ENCODE measurements at regions not wholly inside any gene's neighbourhood (a gene's known extent, or its start where the extent isn't known, plus 50 kb on each side); places are given as distances from the start of the nearest gene placed in this dataset.

- Histone ChIP-seq H3K4me3 (ENCODE audit: low read length) (no peak overlapping the region), H3K79me2 (ENCODE audit: low read length) (no peaks in the 10 kb centered on the region), H3K4me2 (ENCODE audit: low read depth, low read length) (no peak overlapping the region), H4K20me1 (ENCODE audit: insufficient read depth, low read length) (no peaks in the 10 kb centered on the region), H3K27me3 (replicated peaks; ENCODE audit: insufficient read depth, low read length) (peaks cover 100% of the 10 kb centered on the region), H3K27ac (ENCODE audit: low read length) (no peak overlapping the region), H2AFZ (ENCODE audit: low read length) (no peak overlapping the region), H3K4me1 (ENCODE audit: low read length) (no peaks in the 10 kb centered on the region), H3K9me2 (replicated peaks; ENCODE audit: insufficient read depth, low read length) (no peaks in the 10 kb centered on the region), H3K9me3 (replicated peaks; ENCODE audit: insufficient read depth, low read length) (no peaks in the 10 kb centered on the region), H3K36me3 (replicated peaks; ENCODE audit: insufficient read depth, low read length) (no peaks in the 10 kb centered on the region), H3K9ac (ENCODE audit: low read length) (no peak overlapping the region), H3F3A (ENCODE audit: insufficient read depth, low read length) (no peaks in the 10 kb centered on the region)
- no peak for TF ChIP-seq EZH2 (optimal IDR thresholded peaks at IDR 0.05; ENCODE audit: low read depth, low read length)
- TF ChIP-seq, protein P1, sequence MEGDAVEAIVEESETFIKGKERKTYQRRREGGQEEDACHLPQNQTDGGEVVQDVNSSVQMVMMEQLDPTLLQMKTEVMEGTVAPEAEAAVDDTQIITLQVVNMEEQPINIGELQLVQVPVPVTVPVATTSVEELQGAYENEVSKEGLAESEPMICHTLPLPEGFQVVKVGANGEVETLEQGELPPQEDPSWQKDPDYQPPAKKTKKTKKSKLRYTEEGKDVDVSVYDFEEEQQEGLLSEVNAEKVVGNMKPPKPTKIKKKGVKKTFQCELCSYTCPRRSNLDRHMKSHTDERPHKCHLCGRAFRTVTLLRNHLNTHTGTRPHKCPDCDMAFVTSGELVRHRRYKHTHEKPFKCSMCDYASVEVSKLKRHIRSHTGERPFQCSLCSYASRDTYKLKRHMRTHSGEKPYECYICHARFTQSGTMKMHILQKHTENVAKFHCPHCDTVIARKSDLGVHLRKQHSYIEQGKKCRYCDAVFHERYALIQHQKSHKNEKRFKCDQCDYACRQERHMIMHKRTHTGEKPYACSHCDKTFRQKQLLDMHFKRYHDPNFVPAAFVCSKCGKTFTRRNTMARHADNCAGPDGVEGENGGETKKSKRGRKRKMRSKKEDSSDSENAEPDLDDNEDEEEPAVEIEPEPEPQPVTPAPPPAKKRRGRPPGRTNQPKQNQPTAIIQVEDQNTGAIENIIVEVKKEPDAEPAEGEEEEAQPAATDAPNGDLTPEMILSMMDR (IDR thresholded peaks at IDR 0.05; ENCODE audit: low read length) = no peak
- TF ChIP-seq EZH2phosphoT487 (IDR thresholded peaks at IDR 0.05; ENCODE audit: low read length) = no peak
- DNase-seq = no peak
These were observed 506.0 kb downstream of the MN1 start for GRCh38 chr22:27295605-27296004.

DNA sequence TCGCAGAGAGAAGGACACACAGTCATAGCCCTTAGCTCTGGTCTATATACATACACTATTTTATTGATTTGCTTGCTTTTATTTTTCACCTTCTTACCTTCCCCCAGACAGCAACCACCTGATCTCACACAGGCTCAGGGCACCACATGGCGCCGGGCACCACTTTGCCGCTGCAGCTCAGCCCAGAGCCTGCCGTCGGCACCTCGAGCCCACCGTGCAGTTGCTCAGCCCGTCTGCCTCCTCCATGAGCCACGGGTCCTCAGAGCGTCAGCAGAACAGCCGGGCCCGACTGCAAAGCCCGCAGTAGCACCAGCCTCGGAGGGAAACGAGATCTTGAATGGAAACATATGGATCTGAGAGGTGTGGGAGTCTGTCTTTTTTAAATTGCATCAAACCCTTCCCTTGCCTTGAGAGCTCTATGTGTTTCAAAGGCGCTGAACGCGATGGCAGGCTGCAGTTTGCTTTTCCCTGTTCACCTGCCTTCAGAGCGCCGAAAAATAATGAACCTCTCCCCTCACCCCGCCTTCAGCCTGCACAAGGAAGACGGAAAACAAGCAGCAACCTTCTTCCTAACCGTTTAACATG, 505.4 kb downstream of the MN1 start:
- Histone ChIP-seq H2AFZ (ENCODE audit: low read length) (no peak overlapping the region), H3K27ac (ENCODE audit: low read length) (no peak overlapping the region), H3F3A (ENCODE audit: insufficient read depth, low read length) (no peaks in the 10 kb centered on the region)

DNA sequence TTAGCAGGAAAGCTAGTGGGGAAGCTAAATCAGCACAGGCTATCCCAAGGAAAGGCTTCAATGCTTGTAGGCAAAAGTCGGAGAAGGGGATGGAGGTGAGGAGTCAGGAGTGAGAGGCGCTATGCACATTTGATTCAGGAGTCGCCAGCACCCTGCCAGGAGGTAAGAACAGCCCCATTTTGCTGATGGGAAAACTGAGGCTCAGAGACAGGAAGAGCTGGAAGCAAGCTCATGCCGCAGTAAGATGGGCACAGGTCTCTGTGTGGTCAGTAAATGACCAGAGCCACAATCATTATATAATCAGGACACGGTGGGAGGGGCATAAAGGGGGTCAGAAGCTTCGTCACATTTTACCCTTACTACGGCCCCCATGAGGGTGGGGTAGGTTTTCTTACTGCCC, 504.4 kb downstream of the MN1 start:
- Histone ChIP-seq H3K4me1 (ENCODE audit: low read length) (no peaks in the 10 kb centered on the region), H3K9me3 (replicated peaks; ENCODE audit: insufficient read depth, low read length) (no peaks in the 10 kb centered on the region), H3K9ac (ENCODE audit: low read length) (no peak overlapping the region), H3K79me2 (ENCODE audit: low read length) (no peaks in the 10 kb centered on the region), H2AFZ (ENCODE audit: low read length) (no peak overlapping the region), H3K27me3 (replicated peaks; ENCODE audit: insufficient read depth, low read length) (peaks cover 96% of the 10 kb centered on the region), H3K4me3 (ENCODE audit: low read length) (no peak overlapping the region), H3K9me2 (replicated peaks; ENCODE audit: insufficient read depth, low read length) (no peaks in the 10 kb centered on the region), H4K20me1 (ENCODE audit: insufficient read depth, low read length) (no peaks in the 10 kb centered on the region), H3F3A (ENCODE audit: insufficient read depth, low read length) (no peaks in the 10 kb centered on the region), H3K36me3 (replicated peaks; ENCODE audit: insufficient read depth, low read length) (no peaks in the 10 kb centered on the region), H3K27ac (ENCODE audit: low read length) (no peak overlapping the region), H3K4me2 (ENCODE audit: low read depth, low read length) (no peak overlapping the region)
- no peak for DNase-seq
- TF ChIP-seq, protein P1 (IDR thresholded peaks at IDR 0.05; ENCODE audit: low read length) = no peak
- no peak for TF ChIP-seq EZH2phosphoT487 (IDR thresholded peaks at IDR 0.05; ENCODE audit: low read length)
- no peak for TF ChIP-seq EZH2 (optimal IDR thresholded peaks at IDR 0.05; ENCODE audit: low read depth, low read length)

More for the DNA sequence above, 505.4 kb downstream of the MN1 start:
- Histone ChIP-seq H3K79me2 (ENCODE audit: low read length) (no peaks in the 10 kb centered on the region), H4K20me1 (ENCODE audit: insufficient read depth, low read length) (no peaks in the 10 kb centered on the region), H3K36me3 (replicated peaks; ENCODE audit: insufficient read depth, low read length) (no peaks in the 10 kb centered on the region), H3K4me3 (ENCODE audit: low read length) (no peak overlapping the region), H3K9me2 (replicated peaks; ENCODE audit: insufficient read depth, low read length) (no peaks in the 10 kb centered on the region), H3K9me3 (replicated peaks; ENCODE audit: insufficient read depth, low read length) (no peaks in the 10 kb centered on the region), H3K27me3 (replicated peaks; ENCODE audit: insufficient read depth, low read length) (peaks cover 100% of the 10 kb centered on the region), H3K4me1 (ENCODE audit: low read length) (no peaks in the 10 kb centered on the region), H3K4me2 (ENCODE audit: low read depth, low read length) (no peak overlapping the region), H3K9ac (ENCODE audit: low read length) (no peak overlapping the region)
- no peak for TF ChIP-seq EZH2 (optimal IDR thresholded peaks at IDR 0.05; ENCODE audit: low read depth, low read length)
- TF ChIP-seq, protein P1 (IDR thresholded peaks at IDR 0.05; ENCODE audit: low read length) = no peak
- TF ChIP-seq EZH2phosphoT487 (IDR thresholded peaks at IDR 0.05; ENCODE audit: low read length) = no peak
- DNase-seq = no peak

Data from MM.1S (cell line).